MM.1S (cell line): ENCODE measurements at regions not wholly inside any gene's neighbourhood (a gene's known extent, or its start where the extent isn't known, plus 50 kb on each side); places are given as distances from the start of the nearest gene placed in this dataset.
"Not testable (repeated sequence)": the region's sequence is repeated elsewhere in the genome, so short reads cannot be mapped to it uniquely, and the experiment has no call there.

ENCODE experiments used
- DNase-seq: peaks from one replicate; pipeline ENCODE4 v3.0.0-alpha.2; 2015
- H2AFZ ChIP-seq: fragments of 300-600 bp; sonication (generic); 2 replicates; pipeline ENCODE4 v1.6.0; 2016; ENCODE audit warnings: antibody characterized with exemption, low read length
- H3F3A ChIP-seq: fragments of 300-600 bp; sonication (generic); 2 replicates; pipeline ENCODE4 v1.6.1; 2016; ENCODE audit warnings: mild to moderate bottlenecking, antibody characterized with exemption, low read length, moderate library complexity, mixed read lengths; ENCODE audit not compliant: insufficient read depth
- H3K27ac ChIP-seq: fragments of 300-600 bp; sonication (generic); 2 replicates; pipeline ENCODE4 v1.5.1; 2016; ENCODE audit warnings: mild to moderate bottlenecking, low read length
- H3K27me3 ChIP-seq: fragments of 300-600 bp; sonication (generic); replicated peaks from 2 replicates; pipeline ENCODE4 v1.6.0; 2016; ENCODE audit warnings: low read length; ENCODE audit not compliant: insufficient read depth
- H3K36me3 ChIP-seq: fragments of 300-600 bp; sonication (generic); replicated peaks from 2 replicates; pipeline ENCODE4 v1.6.1; 2016; ENCODE audit warnings: mild to moderate bottlenecking, low read length, mixed read lengths; ENCODE audit not compliant: insufficient read depth
- H3K4me1 ChIP-seq: fragments of 300-600 bp; sonication (generic); 2 replicates; pipeline ENCODE4 v1.6.1; 2016; ENCODE audit warnings: low read length, mixed read lengths
- H3K4me2 ChIP-seq: fragments of 300-600 bp; sonication (generic); 2 replicates; pipeline ENCODE4 v1.6.0; 2016; ENCODE audit warnings: low read depth, low read length
- H3K4me3 ChIP-seq: fragments of 300-600 bp; sonication (generic); 2 replicates; pipeline ENCODE4 v1.5.1; 2016; ENCODE audit warnings: low read length, mixed read lengths
- H3K79me2 ChIP-seq: fragments of 300-600 bp; sonication (generic); 2 replicates; pipeline ENCODE4 v1.6.1; 2016; ENCODE audit warnings: mixed run types, low read length, mixed read lengths
- H3K9ac ChIP-seq: fragments of 300-600 bp; sonication (generic); 2 replicates; pipeline ENCODE4 v1.6.1; 2016; ENCODE audit warnings: low read length, mixed read lengths
- H3K9me2 ChIP-seq: fragments of 300-600 bp; sonication (generic); replicated peaks from 2 replicates; pipeline ENCODE4 v1.6.1; 2016; ENCODE audit warnings: mild to moderate bottlenecking, low read length, mixed read lengths; ENCODE audit not compliant: insufficient read depth
- H3K9me3 ChIP-seq: fragments of 300-600 bp; sonication (generic); replicated peaks from 2 replicates; pipeline ENCODE4 v1.6.1; 2016; ENCODE audit warnings: mild to moderate bottlenecking, low read length, mixed read lengths; ENCODE audit not compliant: insufficient read depth
- H4K20me1 ChIP-seq: fragments of 300-600 bp; sonication (generic); 2 replicates; pipeline ENCODE4 v1.6.1; 2016; ENCODE audit warnings: mild to moderate bottlenecking, low read length, moderate library complexity, mixed read lengths; ENCODE audit not compliant: insufficient read depth
- EZH2 ChIP-seq: fragments of 300-600 bp; sonication (generic); optimal IDR thresholded peaks from 2 replicates; pipeline ENCODE3; 2017; ENCODE audit warnings: low read depth, mild to moderate bottlenecking, antibody characterized with exemption, low read length, mixed read lengths
- EZH2phosphoT487 ChIP-seq: fragments of 300-600 bp; sonication (generic); IDR thresholded peaks from 2 replicates; pipeline ENCODE4 v1.6.1; 2018; ENCODE audit warnings: antibody characterized with exemption, low read length
- TF ChIP-seq, protein P1 (sequence below): fragments of 300-600 bp; sonication (generic); IDR thresholded peaks from 2 replicates; pipeline ENCODE4 v1.5.1; 2016; ENCODE audit warnings: antibody characterized with exemption, low read length, mixed read lengths

DNA sequence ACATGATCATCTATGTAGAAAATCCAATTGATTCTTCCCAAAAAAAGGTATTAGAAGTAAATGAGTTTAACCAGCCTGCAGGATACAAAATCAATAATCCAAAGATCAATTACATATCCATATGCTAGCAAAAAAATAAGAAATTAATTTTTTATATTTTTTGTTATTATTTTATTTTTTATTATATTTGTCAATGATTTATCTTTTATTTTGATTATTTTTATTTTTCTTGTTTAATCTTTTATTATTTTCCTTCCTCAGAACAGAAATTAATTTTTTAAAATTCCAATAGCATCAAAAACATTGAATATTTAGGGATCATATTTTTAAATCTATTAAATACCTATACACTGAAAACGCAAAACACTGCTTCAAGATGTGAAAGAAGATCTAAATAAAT is 331.2 kb downstream of the PLPP3 start:
- Histone ChIP-seq H3K4me3 (no peak overlapping the region), H2AFZ (no peak overlapping the region), H3K4me1 (no peaks in the 10 kb centered on the region), H3K9me3 (no peaks in the 10 kb centered on the region), H3K4me2 (no peak overlapping the region), H4K20me1 (no peaks in the 10 kb centered on the region), H3K36me3 (no peaks in the 10 kb centered on the region), H3K9me2 (no peaks in the 10 kb centered on the region), H3K27me3 (no peaks in the 10 kb centered on the region), H3F3A (no peaks in the 10 kb centered on the region), H3K79me2 (no peaks in the 10 kb centered on the region), H3K27ac (no peak overlapping the region), H3K9ac (no peak overlapping the region)
- no peak for TF ChIP-seq EZH2phosphoT487
- no peak for TF ChIP-seq EZH2
- TF ChIP-seq, protein P1, sequence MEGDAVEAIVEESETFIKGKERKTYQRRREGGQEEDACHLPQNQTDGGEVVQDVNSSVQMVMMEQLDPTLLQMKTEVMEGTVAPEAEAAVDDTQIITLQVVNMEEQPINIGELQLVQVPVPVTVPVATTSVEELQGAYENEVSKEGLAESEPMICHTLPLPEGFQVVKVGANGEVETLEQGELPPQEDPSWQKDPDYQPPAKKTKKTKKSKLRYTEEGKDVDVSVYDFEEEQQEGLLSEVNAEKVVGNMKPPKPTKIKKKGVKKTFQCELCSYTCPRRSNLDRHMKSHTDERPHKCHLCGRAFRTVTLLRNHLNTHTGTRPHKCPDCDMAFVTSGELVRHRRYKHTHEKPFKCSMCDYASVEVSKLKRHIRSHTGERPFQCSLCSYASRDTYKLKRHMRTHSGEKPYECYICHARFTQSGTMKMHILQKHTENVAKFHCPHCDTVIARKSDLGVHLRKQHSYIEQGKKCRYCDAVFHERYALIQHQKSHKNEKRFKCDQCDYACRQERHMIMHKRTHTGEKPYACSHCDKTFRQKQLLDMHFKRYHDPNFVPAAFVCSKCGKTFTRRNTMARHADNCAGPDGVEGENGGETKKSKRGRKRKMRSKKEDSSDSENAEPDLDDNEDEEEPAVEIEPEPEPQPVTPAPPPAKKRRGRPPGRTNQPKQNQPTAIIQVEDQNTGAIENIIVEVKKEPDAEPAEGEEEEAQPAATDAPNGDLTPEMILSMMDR: no peak
- DNase-seq: no peak

DNA sequence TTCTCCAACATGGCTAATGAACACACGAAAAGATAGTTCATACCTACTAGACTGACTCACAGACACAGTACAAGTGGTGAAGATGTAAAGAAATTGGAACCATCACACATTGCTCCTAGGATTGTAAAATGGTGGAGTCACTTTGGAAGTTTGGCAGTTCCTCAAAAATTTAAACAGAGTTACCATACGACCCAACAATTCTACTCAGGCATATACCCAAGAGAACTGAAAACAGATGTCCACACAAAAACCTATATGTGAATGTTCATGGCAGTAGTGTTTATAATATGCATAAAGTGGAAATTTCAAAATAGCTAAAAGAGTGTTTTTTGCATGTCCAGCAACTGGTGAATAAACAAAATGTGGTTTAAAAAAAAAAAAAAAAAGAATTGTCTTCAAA is 332.6 kb downstream of the PLPP3 start:
- not testable (repeated sequence) for H3K4me3 ChIP-seq, H3K9me3 ChIP-seq, H3K27me3 ChIP-seq, H3K4me1 ChIP-seq, H3K79me2 ChIP-seq, H2AFZ ChIP-seq, H3K27ac ChIP-seq, H3K36me3 ChIP-seq, H3K9me2 ChIP-seq, H3K4me2 ChIP-seq, H3K9ac ChIP-seq, H4K20me1 ChIP-seq, DNase-seq, H3F3A ChIP-seq

DNA sequence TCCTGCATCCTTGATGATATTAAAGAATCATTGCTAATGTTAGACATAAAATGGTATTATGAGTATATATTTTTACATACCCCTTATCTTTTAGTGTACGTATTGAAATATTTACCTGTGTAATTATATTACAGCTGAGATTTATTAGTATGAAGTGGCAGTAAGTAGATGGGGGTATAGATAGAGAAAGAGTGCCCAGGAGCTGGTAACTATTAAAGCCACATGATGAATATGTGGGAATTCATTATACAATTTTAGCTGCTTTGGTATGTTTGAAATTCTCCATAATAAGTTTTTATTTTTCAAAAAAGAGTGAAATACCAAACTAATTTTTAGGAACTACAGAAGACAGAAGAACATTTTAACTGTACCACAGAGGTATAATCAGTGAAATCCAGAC is 339.0 kb downstream of the PLPP3 start:
- Histone ChIP-seq H3K27me3 (no peaks in the 10 kb centered on the region), H3K9me2 (no peaks in the 10 kb centered on the region), H4K20me1 (no peaks in the 10 kb centered on the region), H2AFZ (no peak overlapping the region), H3K9me3 (no peaks in the 10 kb centered on the region), H3K36me3 (no peaks in the 10 kb centered on the region), H3K4me2 (no peak overlapping the region), H3K4me1 (no peaks in the 10 kb centered on the region), H3K27ac (no peak overlapping the region), H3K9ac (no peak overlapping the region), H3F3A (no peaks in the 10 kb centered on the region), H3K79me2 (no peaks in the 10 kb centered on the region), H3K4me3 (no peak overlapping the region)
- no peak for DNase-seq
- TF ChIP-seq EZH2: no peak
- TF ChIP-seq EZH2phosphoT487: no peak
- TF ChIP-seq, protein P1: no peak

DNA sequence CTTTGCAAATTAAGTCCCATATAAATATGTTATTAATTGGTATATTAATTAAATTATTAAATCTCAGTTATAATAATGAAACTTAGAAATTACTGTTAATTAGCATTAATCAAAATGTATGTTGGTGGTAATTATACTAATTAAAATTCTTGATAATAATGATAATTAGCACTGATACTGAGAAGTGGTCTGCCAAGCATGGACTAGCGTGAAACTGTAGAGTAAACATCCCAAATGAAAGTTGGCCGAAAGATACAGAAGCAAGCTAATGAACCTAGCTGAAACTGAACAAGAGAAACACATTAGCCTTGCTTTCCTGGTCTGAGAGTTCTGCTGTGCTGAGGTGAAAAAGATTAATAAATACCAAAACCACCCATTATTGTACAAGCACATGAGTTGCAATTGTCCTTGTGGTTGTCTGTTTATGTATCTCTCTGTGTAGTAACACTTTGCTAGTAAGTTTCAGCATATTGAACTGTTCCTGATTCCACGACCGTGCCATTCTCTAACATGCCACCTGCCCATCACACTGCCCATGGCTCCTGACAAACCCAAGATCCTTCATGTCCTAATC is 341.8 kb downstream of the PLPP3 start:
- Histone ChIP-seq H3K79me2 (no peaks in the 10 kb centered on the region), H3K9me3 (no peaks in the 10 kb centered on the region), H3K27me3 (no peaks in the 10 kb centered on the region), H3K4me2 (no peak overlapping the region), H3K4me3 (no peak overlapping the region), H2AFZ (no peak overlapping the region), H4K20me1 (no peaks in the 10 kb centered on the region), H3K9ac (no peak overlapping the region), H3K27ac (no peak overlapping the region), H3K9me2 (no peaks in the 10 kb centered on the region), H3K36me3 (no peaks in the 10 kb centered on the region), H3K4me1 (no peaks in the 10 kb centered on the region), H3F3A (no peaks in the 10 kb centered on the region)
- TF ChIP-seq EZH2 (no peak), EZH2phosphoT487 (no peak)
- TF ChIP-seq, protein P1: no peak
- DNase-seq: no peak
